ENCODE measurements at regions not wholly inside any gene's neighbourhood (a gene's known extent, or its start where the extent isn't known, plus 50 kb on each side); places are given as distances from the start of the nearest gene placed in this dataset.

- TF ChIP-seq REST (IDR thresholded peaks at IDR 0.05; ENCODE audit: insufficient read depth in 1 of 2, low read depth in 2 of 2, low read length in 1 of 2) (no peak), SIN3A (IDR thresholded peaks at IDR 0.05; ENCODE audit: borderline replicate concordance, insufficient read depth, low read depth, low read length) (no peak), TCF7L2 (IDR thresholded peaks at IDR 0.05; ENCODE audit: low read depth, low read length) (no peak), CTCF (IDR thresholded peaks at IDR 0.05) (no peak), POLR2AphosphoS5 (IDR thresholded peaks at IDR 0.05; ENCODE audit: low read depth, low read length) (no peak)
- CTCF ChIA-PET = no interaction called here
- in situ Hi-C loops (cut with HindIII; ENCODE audit: low pct_unique_long_range_greater_than_20kb, low sequenced_read_pairs) = no loop called here
These were observed 192.4 kb downstream of the OLFM1 start for GRCh38 chr9:135279834-135280393.

GRCh38 chr9:135280666-135281065, 193.2 kb downstream of the OLFM1 start:
- intact Hi-C loops (cut with micrococcal nuclease; ENCODE audit: unreplicated experiment) (no loop called here), in situ Hi-C loops (cut with HindIII; ENCODE audit: low pct_unique_long_range_greater_than_20kb, low sequenced_read_pairs) (no loop called here)
- no peak overlapping the region for H3K27ac ChIP-seq (ENCODE audit: low read length)
- no peaks in the 10 kb centered on the region for H3K27me3 ChIP-seq (ENCODE audit: control insufficient read depth, insufficient read depth, low read length)
- H3K36me3 ChIP-seq (ENCODE audit: control insufficient read depth, insufficient read depth, low read length) = no peaks in the 10 kb centered on the region
- H3K9me3 ChIP-seq (ENCODE audit: control insufficient read depth, insufficient read depth, low read depth, low read length) = no peaks in the 10 kb centered on the region
- no TSS peak for BruUV-seq (replicated peaks)
- TF ChIP-seq REST (IDR thresholded peaks at IDR 0.05; ENCODE audit: insufficient read depth in 1 of 2, low read depth in 2 of 2, low read length in 1 of 2) (no peak), SIN3A (IDR thresholded peaks at IDR 0.05; ENCODE audit: borderline replicate concordance, insufficient read depth, low read depth, low read length) (no peak), CTCF (IDR thresholded peaks at IDR 0.05) (no peak), POLR2AphosphoS5 (IDR thresholded peaks at IDR 0.05; ENCODE audit: low read depth, low read length) (no peak), TCF7L2 (IDR thresholded peaks at IDR 0.05; ENCODE audit: low read depth, low read length) (no peak)
- no peak overlapping the region for H3K4me3 ChIP-seq (ENCODE audit: low read depth in 2 of 2, low read length in 2 of 2)
- ATAC-seq = no peak
- H3K4me1 ChIP-seq (ENCODE audit: control insufficient read depth, insufficient read depth, low read length) = no peaks in the 10 kb centered on the region
- no peak for DNase-seq (ENCODE audit: low read depth, low spot score)
- POLR2A ChIA-PET = no interaction called here
- CTCF ChIA-PET = interaction anchor here (0.5 kb wide), 1 partner anchor 120 kb away, joined by 10 read pairs; no protein-coding TSS in a partner anchor

More at GRCh38 chr9:135279834-135280393, 192.4 kb downstream of the OLFM1 start:
- ATAC-seq (no peak), DNase-seq (ENCODE audit: low read depth, low spot score) (no peak)
- H3K27me3 ChIP-seq (ENCODE audit: control insufficient read depth, insufficient read depth, low read length) = no peaks in the 10 kb centered on the region
- no peaks in the 10 kb centered on the region for H3K36me3 ChIP-seq (ENCODE audit: control insufficient read depth, insufficient read depth, low read length)
- no peak overlapping the region for H3K4me3 ChIP-seq (ENCODE audit: low read depth in 2 of 2, low read length in 2 of 2)
- POLR2A ChIA-PET = no interaction called here
- intact Hi-C loops (cut with micrococcal nuclease; ENCODE audit: unreplicated experiment) = no loop called here
- no peak overlapping the region for H3K27ac ChIP-seq (ENCODE audit: low read length)
- no TSS peak for BruUV-seq (replicated peaks)
- no peaks in the 10 kb centered on the region for H3K9me3 ChIP-seq (ENCODE audit: control insufficient read depth, insufficient read depth, low read depth, low read length)
- no peaks in the 10 kb centered on the region for H3K4me1 ChIP-seq (ENCODE audit: control insufficient read depth, insufficient read depth, low read length)
